GM18861 (cell line): ENCODE measurements at regions not wholly inside any gene's neighbourhood (a gene's known extent, or its start where the extent isn't known, plus 50 kb on each side); places are given as distances from the start of the nearest gene placed in this dataset.
"Not testable (repeated sequence)": the region's sequence is repeated elsewhere in the genome, so short reads cannot be mapped to it uniquely, and the experiment has no call there.

ENCODE experiments used
- ATAC-seq: cut with Tn5 transposase; IDR thresholded peaks from one replicate; pipeline ENCODE4 v1.9.1; 2021; ENCODE audit not compliant: unreplicated experiment

GRCh38 chr10:109732254-109732965, 190.9 kb downstream of the XPNPEP1 start:
- ATAC-seq = no peak

GRCh38 chr10:109729895-109730294, 193.4 kb downstream of the XPNPEP1 start:
- not testable (repeated sequence) for ATAC-seq

GRCh38 chr10:109727436-109727835, 195.9 kb downstream of the XPNPEP1 start:
- ATAC-seq = no peak

- ATAC-seq = no peak
Measured at GRCh38 chr10:109726473-109726872, 196.8 kb downstream of the XPNPEP1 start.

GRCh38 chr10:109723305-109723704, 200.0 kb downstream of the XPNPEP1 start:
- ATAC-seq = no peak

GRCh38 chr10:109721453-109722064, 201.8 kb downstream of the XPNPEP1 start:
- no peak for ATAC-seq

- ATAC-seq = no peak
Measured at GRCh38 chr10:109706026-109706560, 217.2 kb downstream of the XPNPEP1 start.

GRCh38 chr10:109701633-109702215, 221.6 kb downstream of the XPNPEP1 start:
- no peak for ATAC-seq

GRCh38 chr10:109698882-109699664, 224.2 kb downstream of the XPNPEP1 start:
- no peak for ATAC-seq

GRCh38 chr10:109698086-109698485, 225.2 kb downstream of the XPNPEP1 start:
- ATAC-seq = no peak

- no peak for ATAC-seq
Measured at GRCh38 chr10:109696981-109697775, 226.1 kb downstream of the XPNPEP1 start.

- ATAC-seq = no peak
Measured at GRCh38 chr10:109696462-109696861, 226.8 kb downstream of the XPNPEP1 start.

GRCh38 chr10:109695988-109696387, 227.3 kb downstream of the XPNPEP1 start:
- ATAC-seq = no peak

GRCh38 chr10:109689785-109690184, 233.5 kb downstream of the XPNPEP1 start:
- no peak for ATAC-seq

- no peak for ATAC-seq
Measured at GRCh38 chr10:109679478-109679877, 243.8 kb downstream of the XPNPEP1 start.

- no peak for ATAC-seq
Measured at GRCh38 chr10:109678857-109679256, 244.5 kb downstream of the XPNPEP1 start.

- no peak for ATAC-seq
Measured at GRCh38 chr10:109676703-109677102, 246.6 kb downstream of the XPNPEP1 start.

GRCh38 chr10:109668703-109669102, 254.6 kb downstream of the XPNPEP1 start:
- no peak for ATAC-seq

- ATAC-seq = no peak
Measured at GRCh38 chr10:109668154-109668665, 255.1 kb downstream of the XPNPEP1 start.

- no peak for ATAC-seq
Measured at GRCh38 chr10:109665321-109665720, 258.0 kb downstream of the XPNPEP1 start.
